GM18517 (cell line): ENCODE measurements at regions not wholly inside any gene's neighbourhood (a gene's known extent, or its start where the extent isn't known, plus 50 kb on each side); places are given as distances from the start of the nearest gene placed in this dataset.

Source experiments
- ATAC-seq: cut with Tn5 transposase; IDR thresholded peaks from one replicate; pipeline ENCODE4 v1.9.1; 2021; ENCODE audit warnings: mild to moderate bottlenecking, moderate library complexity; ENCODE audit not compliant: unreplicated experiment

- ATAC-seq: no peak
These were observed 501.2 kb downstream of the ZNF608 start for GRCh38 chr5:124245276-124245675.

- no peak for ATAC-seq
These were observed 505.7 kb downstream of the ZNF608 start for GRCh38 chr5:124240732-124241131.

GRCh38 chr5:124239572-124239971 is 506.9 kb downstream of the ZNF608 start:
- ATAC-seq: no peak

GRCh38 chr5:124238350-124238749 is 508.1 kb downstream of the ZNF608 start:
- no peak for ATAC-seq

GRCh38 chr5:124237206-124237695 is 509.2 kb downstream of the ZNF608 start:
- no peak for ATAC-seq

- no peak for ATAC-seq
These were observed 509.9 kb downstream of the ZNF608 start for GRCh38 chr5:124236361-124237205.

GRCh38 chr5:124235576-124235975 is 510.9 kb downstream of the ZNF608 start:
- no peak for ATAC-seq

- no peak for ATAC-seq
These were observed 511.5 kb downstream of the ZNF608 start for GRCh38 chr5:124234770-124235562.

GRCh38 chr5:124234022-124234769 is 512.2 kb downstream of the ZNF608 start:
- no peak for ATAC-seq

- no peak for ATAC-seq
These were observed 513.9 kb downstream of the ZNF608 start for GRCh38 chr5:124232515-124232914.

GRCh38 chr5:124231802-124232201 is 514.6 kb downstream of the ZNF608 start:
- no peak for ATAC-seq

GRCh38 chr5:124231230-124231629 is 515.2 kb downstream of the ZNF608 start:
- ATAC-seq: no peak

GRCh38 chr5:124230456-124230855 is 516.0 kb downstream of the ZNF608 start:
- no peak for ATAC-seq

- no peak for ATAC-seq
These were observed 517.1 kb downstream of the ZNF608 start for GRCh38 chr5:124229352-124229751.

- no peak for ATAC-seq
These were observed 518.5 kb downstream of the ZNF608 start for GRCh38 chr5:124227914-124228313.

GRCh38 chr5:124220418-124220817 is 526.0 kb downstream of the ZNF608 start:
- no peak for ATAC-seq

GRCh38 chr5:124212934-124213333 is 533.5 kb downstream of the ZNF608 start:
- no peak for ATAC-seq

- ATAC-seq: no peak
These were observed 536.1 kb downstream of the ZNF608 start for GRCh38 chr5:124210111-124210910.

- no peak for ATAC-seq
These were observed 539.3 kb downstream of the ZNF608 start for GRCh38 chr5:124207118-124207517.

- no peak for ATAC-seq
These were observed 539.9 kb downstream of the ZNF608 start for GRCh38 chr5:124206540-124206939.
